ENCODE measurements at regions not wholly inside any gene's neighbourhood (a gene's known extent, or its start where the extent isn't known, plus 50 kb on each side); places are given as distances from the start of the nearest gene placed in this dataset.

- Histone ChIP-seq H3K9ac (ENCODE audit: low read depth in 1 of 2, low read length in 2 of 2) (no peak overlapping the region), H3K4me1 (ENCODE audit: control insufficient read depth in 4 of 4, insufficient read depth in 4 of 4, low read length in 3 of 4) (no peaks in the 10 kb centered on the region), H3K36me3 (ENCODE audit: control insufficient read depth in 4 of 4, insufficient read depth in 3 of 4, low read depth in 1 of 4, low read length in 3 of 4) (no peaks in the 10 kb centered on the region), H3K9me3 (ENCODE audit: control insufficient read depth in 4 of 4, low read length in 3 of 4) (no peaks in the 10 kb centered on the region), H3K27me3 (ENCODE audit: control insufficient read depth in 4 of 4, insufficient read depth in 4 of 4, low read length in 3 of 4) (no peaks in the 10 kb centered on the region), H3K27ac (ENCODE audit: low read depth in 1 of 2, low read length in 2 of 2) (no peak overlapping the region), H3K4me3 (ENCODE audit: low read depth in 1 of 3, low read length in 3 of 3) (no peak overlapping the region)
- no peak for DNase-seq (ENCODE audit: low spot score)
- WGBS, result 43% methylated on average over 9 of the region's 9 CpGs
- TF ChIP-seq ZBTB33 (IDR thresholded peaks at IDR 0.05) (no peak), NR2F2 (IDR thresholded peaks at IDR 0.05) (no peak)
Measured at GRCh38 chr16:49021136-49021535, 260.5 kb downstream of the CBLN1 start.

GRCh38 chr16:49020436-49020835, 261.2 kb downstream of the CBLN1 start:
- Histone ChIP-seq H3K27me3 (ENCODE audit: control insufficient read depth in 4 of 4, insufficient read depth in 4 of 4, low read length in 3 of 4) (no peaks in the 10 kb centered on the region), H3K4me3 (ENCODE audit: low read depth in 1 of 3, low read length in 3 of 3) (no peak overlapping the region), H3K9me3 (ENCODE audit: control insufficient read depth in 4 of 4, low read length in 3 of 4) (no peaks in the 10 kb centered on the region), H3K9ac (ENCODE audit: low read depth in 1 of 2, low read length in 2 of 2) (no peak overlapping the region), H3K36me3 (ENCODE audit: control insufficient read depth in 4 of 4, insufficient read depth in 3 of 4, low read depth in 1 of 4, low read length in 3 of 4) (no peaks in the 10 kb centered on the region), H3K4me1 (ENCODE audit: control insufficient read depth in 4 of 4, insufficient read depth in 4 of 4, low read length in 3 of 4) (no peaks in the 10 kb centered on the region), H3K27ac (ENCODE audit: low read depth in 1 of 2, low read length in 2 of 2) (no peak overlapping the region)
- TF ChIP-seq RXRA (IDR thresholded peaks at IDR 0.05), result no peak
- TF ChIP-seq ZBTB33 (IDR thresholded peaks at IDR 0.05), result no peak
- TF ChIP-seq TAF1 (conservative IDR thresholded peaks at IDR 0.05), result no peak
- no peak for TF ChIP-seq JUND (IDR thresholded peaks at IDR 0.05)
- TF ChIP-seq FOXA2 (IDR thresholded peaks at IDR 0.05), result no peak
- DNase-seq (ENCODE audit: low spot score), result no peak
- 64% methylated on average over 5 of the region's 5 CpGs for WGBS

- Histone ChIP-seq H3K27ac (ENCODE audit: low read depth in 1 of 2, low read length in 2 of 2) (no peak overlapping the region), H3K27me3 (ENCODE audit: control insufficient read depth in 4 of 4, insufficient read depth in 4 of 4, low read length in 3 of 4) (peaks cover 0 to 3% (median 0%) of the 10 kb centered on the region in 4 donors), H3K9me3 (ENCODE audit: control insufficient read depth in 4 of 4, low read length in 3 of 4) (no peaks in the 10 kb centered on the region), H3K4me1 (ENCODE audit: control insufficient read depth in 4 of 4, insufficient read depth in 4 of 4, low read length in 3 of 4) (no peaks in the 10 kb centered on the region), H3K4me3 (ENCODE audit: low read depth in 1 of 3, low read length in 3 of 3) (no peak overlapping the region), H3K9ac (ENCODE audit: low read depth in 1 of 2, low read length in 2 of 2) (no peak overlapping the region), H3K36me3 (ENCODE audit: control insufficient read depth in 4 of 4, insufficient read depth in 3 of 4, low read depth in 1 of 4, low read length in 3 of 4) (no peaks in the 10 kb centered on the region)
- peak; percentile 12 for DNase-seq (ENCODE audit: low spot score)
- 62% methylated on average over 13 of the region's 13 CpGs for WGBS
- TF ChIP-seq GABPA (IDR thresholded peaks at IDR 0.05 in 1 of 2, conservative IDR thresholded peaks at IDR 0.05 in 1 of 2), result no peak
Measured at GRCh38 chr16:49019831-49020230, 261.8 kb downstream of the CBLN1 start.

- H3K9ac ChIP-seq (ENCODE audit: low read depth in 1 of 2, low read length in 2 of 2), result no peak overlapping the region
- no peaks in the 10 kb centered on the region for H3K36me3 ChIP-seq (ENCODE audit: control insufficient read depth in 4 of 4, insufficient read depth in 3 of 4, low read depth in 1 of 4, low read length in 3 of 4)
- H3K4me3 ChIP-seq (ENCODE audit: low read depth in 1 of 3, low read length in 3 of 3), result no peak overlapping the region
- TF ChIP-seq FOXA1 (IDR thresholded peaks at IDR 0.05) (no peak), HNF4G (IDR thresholded peaks at IDR 0.05) (no peak), EGR1 (IDR thresholded peaks at IDR 0.05; ENCODE audit: low read depth in 2 of 2) (no peak), REST (IDR thresholded peaks at IDR 0.05) (no peak), SP1 (IDR thresholded peaks at IDR 0.05) (no peak)
- H3K4me1 ChIP-seq (ENCODE audit: control insufficient read depth in 4 of 4, insufficient read depth in 4 of 4, low read length in 3 of 4), result no peaks in the 10 kb centered on the region
- H3K27me3 ChIP-seq (ENCODE audit: control insufficient read depth in 4 of 4, insufficient read depth in 4 of 4, low read length in 3 of 4), result peaks cover 0 to 3% (median 0%) of the 10 kb centered on the region in 4 donors
- peak; percentile 5 for DNase-seq (ENCODE audit: low spot score)
- H3K27ac ChIP-seq (ENCODE audit: low read depth in 1 of 2, low read length in 2 of 2), result no peak overlapping the region
- H3K9me3 ChIP-seq (ENCODE audit: control insufficient read depth in 4 of 4, low read length in 3 of 4), result no peaks in the 10 kb centered on the region
- 16% methylated on average over 14 of the region's 14 CpGs for WGBS
Measured at GRCh38 chr16:49019081-49019633, 262.5 kb downstream of the CBLN1 start.
